ENCODE measurements at regions not wholly inside any gene's neighbourhood (a gene's known extent, or its start where the extent isn't known, plus 50 kb on each side); places are given as distances from the start of the nearest gene placed in this dataset.

DNA sequence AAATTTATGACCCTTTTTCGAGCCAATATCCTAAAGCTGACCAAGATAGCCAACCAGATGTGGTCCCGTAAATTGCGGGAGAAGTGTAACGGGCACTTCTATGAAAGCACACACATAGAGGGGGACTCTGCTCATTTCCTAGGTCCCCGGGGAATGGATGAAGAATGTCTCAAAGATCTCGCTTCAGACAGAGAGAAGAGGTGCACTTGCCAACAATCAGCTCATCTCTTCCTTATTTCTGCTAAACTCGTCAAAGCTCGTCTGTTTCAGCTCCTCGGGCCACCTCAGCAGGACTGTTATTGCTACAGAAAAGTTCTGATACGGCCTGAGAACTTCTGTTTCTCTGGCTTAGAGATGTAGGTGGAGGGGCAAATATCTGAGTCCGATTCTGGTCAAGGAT is 71.8 kb downstream of the TM2D3 start:
- TF ChIP-seq CTCF (conservative IDR thresholded peaks at IDR 0.05 in 1 of 2, IDR thresholded peaks at IDR 0.05 in 1 of 2; ENCODE audit: low read depth in 1 of 2, low read length in 2 of 2) (no peak), EZH2 (IDR thresholded peaks at IDR 0.05; ENCODE audit: low read length, missing control alignments) (no peak)
